ENCODE measurements at regions not wholly inside any gene's neighbourhood (a gene's known extent, or its start where the extent isn't known, plus 50 kb on each side); places are given as distances from the start of the nearest gene placed in this dataset.

DNA sequence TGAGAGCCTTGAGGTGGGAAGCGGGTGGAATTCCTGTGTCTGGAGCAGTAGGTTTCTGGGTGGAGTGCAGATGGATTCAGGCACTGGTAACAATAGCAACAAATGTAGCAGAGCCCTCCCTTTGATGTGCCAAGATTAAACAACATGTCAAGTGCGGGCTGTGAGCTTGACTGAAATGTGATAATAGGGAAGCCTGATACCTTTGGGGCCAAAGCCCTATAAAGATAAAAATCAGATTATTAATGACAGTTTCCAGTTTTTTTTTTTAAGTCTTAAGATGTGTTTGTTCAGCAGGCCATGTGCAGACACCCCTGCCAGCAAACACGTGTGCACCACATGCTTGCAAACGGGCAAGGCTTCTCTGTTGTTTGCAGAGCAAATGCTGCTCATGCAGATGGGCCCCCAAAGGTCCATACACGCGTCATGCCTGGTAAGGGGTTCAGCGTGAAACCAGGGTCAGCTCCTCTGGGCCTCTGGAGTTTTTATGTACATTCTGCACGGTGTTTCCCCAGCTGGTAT, 193.2 kb downstream of the GADD45G start:
- no peak for TF ChIP-seq CTCF (IDR thresholded peaks at IDR 0.05 in 2 of 3, conservative IDR thresholded peaks at IDR 0.05 in 1 of 3; ENCODE audit: borderline replicate concordance in 1 of 3, insufficient read depth in 1 of 3, low read depth in 2 of 3, low read length in 2 of 3)
- TF ChIP-seq POLR2AphosphoS5 (IDR thresholded peaks at IDR 0.05; ENCODE audit: low read depth, low read length) = no peak
- no peak for TF ChIP-seq ZNF274 (IDR thresholded peaks at IDR 0.05; ENCODE audit: low read depth, low read length)
- TF ChIP-seq POLR2A (IDR thresholded peaks at IDR 0.05; ENCODE audit: borderline replicate concordance, extremely low read depth, insufficient read depth, insufficient read length) = no peak
- no peak for TF ChIP-seq SRF (IDR thresholded peaks at IDR 0.05; ENCODE audit: low read depth)
- no peak for TF ChIP-seq SP1 (IDR thresholded peaks at IDR 0.05; ENCODE audit: low read depth)
- TF ChIP-seq, protein P1, sequence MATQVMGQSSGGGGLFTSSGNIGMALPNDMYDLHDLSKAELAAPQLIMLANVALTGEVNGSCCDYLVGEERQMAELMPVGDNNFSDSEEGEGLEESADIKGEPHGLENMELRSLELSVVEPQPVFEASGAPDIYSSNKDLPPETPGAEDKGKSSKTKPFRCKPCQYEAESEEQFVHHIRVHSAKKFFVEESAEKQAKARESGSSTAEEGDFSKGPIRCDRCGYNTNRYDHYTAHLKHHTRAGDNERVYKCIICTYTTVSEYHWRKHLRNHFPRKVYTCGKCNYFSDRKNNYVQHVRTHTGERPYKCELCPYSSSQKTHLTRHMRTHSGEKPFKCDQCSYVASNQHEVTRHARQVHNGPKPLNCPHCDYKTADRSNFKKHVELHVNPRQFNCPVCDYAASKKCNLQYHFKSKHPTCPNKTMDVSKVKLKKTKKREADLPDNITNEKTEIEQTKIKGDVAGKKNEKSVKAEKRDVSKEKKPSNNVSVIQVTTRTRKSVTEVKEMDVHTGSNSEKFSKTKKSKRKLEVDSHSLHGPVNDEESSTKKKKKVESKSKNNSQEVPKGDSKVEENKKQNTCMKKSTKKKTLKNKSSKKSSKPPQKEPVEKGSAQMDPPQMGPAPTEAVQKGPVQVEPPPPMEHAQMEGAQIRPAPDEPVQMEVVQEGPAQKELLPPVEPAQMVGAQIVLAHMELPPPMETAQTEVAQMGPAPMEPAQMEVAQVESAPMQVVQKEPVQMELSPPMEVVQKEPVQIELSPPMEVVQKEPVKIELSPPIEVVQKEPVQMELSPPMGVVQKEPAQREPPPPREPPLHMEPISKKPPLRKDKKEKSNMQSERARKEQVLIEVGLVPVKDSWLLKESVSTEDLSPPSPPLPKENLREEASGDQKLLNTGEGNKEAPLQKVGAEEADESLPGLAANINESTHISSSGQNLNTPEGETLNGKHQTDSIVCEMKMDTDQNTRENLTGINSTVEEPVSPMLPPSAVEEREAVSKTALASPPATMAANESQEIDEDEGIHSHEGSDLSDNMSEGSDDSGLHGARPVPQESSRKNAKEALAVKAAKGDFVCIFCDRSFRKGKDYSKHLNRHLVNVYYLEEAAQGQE (IDR thresholded peaks at IDR 0.05; ENCODE audit: low read depth) = no peak
- TF ChIP-seq EZH2 (IDR thresholded peaks at IDR 0.05) = no peak
- TF ChIP-seq SIN3A (IDR thresholded peaks at IDR 0.05; ENCODE audit: low read depth) = no peak
- TF ChIP-seq FOSL1 (IDR thresholded peaks at IDR 0.05; ENCODE audit: low read depth) = no peak
- TF ChIP-seq JUND (IDR thresholded peaks at IDR 0.05) = no peak
